ENCODE measurements at regions not wholly inside any gene's neighbourhood (a gene's known extent, or its start where the extent isn't known, plus 50 kb on each side); places are given as distances from the start of the nearest gene placed in this dataset.

- no peak for TF ChIP-seq Cebpa-rat (IDR thresholded peaks at IDR 0.05)
- Histone ChIP-seq H3K4me3 (no peak overlapping the region), H3K4me2 (no peak overlapping the region), H3K9me3 (no peaks in the 10 kb centered on the region), H3K27ac (no peak overlapping the region), H3K9ac (no peak overlapping the region), H3K27me3 (no peaks in the 10 kb centered on the region), H3K4me1 (no peaks in the 10 kb centered on the region), H3K36me3 (no peaks in the 10 kb centered on the region), H4K20me1 (no peaks in the 10 kb centered on the region)
Observed at GRCh38 chr7:46725838-46726237, 804.8 kb upstream of the IGFBP3 start.

GRCh38 chr7:46725136-46725535 lies 804.1 kb upstream of the IGFBP3 start:
- Histone ChIP-seq H3K9ac (no peak overlapping the region), H3K4me2 (no peak overlapping the region), H4K20me1 (no peaks in the 10 kb centered on the region), H3K27ac (no peak overlapping the region), H3K4me1 (no peaks in the 10 kb centered on the region), H3K4me3 (no peak overlapping the region), H3K9me3 (no peaks in the 10 kb centered on the region), H3K27me3 (no peaks in the 10 kb centered on the region), H3K36me3 (no peaks in the 10 kb centered on the region)
- no peak for TF ChIP-seq Cebpa-rat (IDR thresholded peaks at IDR 0.05)

GRCh38 chr7:46723742-46724141 lies 802.7 kb upstream of the IGFBP3 start:
- no peak for TF ChIP-seq Cebpa-rat (IDR thresholded peaks at IDR 0.05)

GRCh38 chr7:46723003-46723402 lies 801.9 kb upstream of the IGFBP3 start:
- no peaks in the 10 kb centered on the region for H3K4me1 ChIP-seq
- H3K27me3 ChIP-seq, result no peaks in the 10 kb centered on the region
- H3K4me3 ChIP-seq, result no peak overlapping the region
- no peak for TF ChIP-seq Cebpa-rat (IDR thresholded peaks at IDR 0.05)
- H4K20me1 ChIP-seq, result no peaks in the 10 kb centered on the region
- H3K36me3 ChIP-seq, result no peaks in the 10 kb centered on the region
- H3K4me2 ChIP-seq, result no peak overlapping the region
- no peak overlapping the region for H3K9ac ChIP-seq
- H3K27ac ChIP-seq, result no peak overlapping the region
- no peaks in the 10 kb centered on the region for H3K9me3 ChIP-seq

More at GRCh38 chr7:46723742-46724141, 802.7 kb upstream of the IGFBP3 start:
- no peak overlapping the region for H3K4me2 ChIP-seq
- no peaks in the 10 kb centered on the region for H3K4me1 ChIP-seq
- no peak overlapping the region for H3K9ac ChIP-seq
- H4K20me1 ChIP-seq, result no peaks in the 10 kb centered on the region
- no peaks in the 10 kb centered on the region for H3K36me3 ChIP-seq
- no peak overlapping the region for H3K27ac ChIP-seq
- no peaks in the 10 kb centered on the region for H3K9me3 ChIP-seq
- no peaks in the 10 kb centered on the region for H3K27me3 ChIP-seq
- no peak overlapping the region for H3K4me3 ChIP-seq

GRCh38 chr7:46720761-46721160 lies 799.7 kb upstream of the IGFBP3 start:
- no peak for TF ChIP-seq Cebpa-rat (IDR thresholded peaks at IDR 0.05)
- H3K4me1 ChIP-seq, result no peaks in the 10 kb centered on the region

GRCh38 chr7:46719616-46720015 lies 798.5 kb upstream of the IGFBP3 start:
- no peak for TF ChIP-seq Cebpa-rat (IDR thresholded peaks at IDR 0.05)
- no peaks in the 10 kb centered on the region for H4K20me1 ChIP-seq
- no peak overlapping the region for H3K27ac ChIP-seq
- H3K4me2 ChIP-seq, result no peak overlapping the region
- no peak overlapping the region for H3K9ac ChIP-seq
- H3K27me3 ChIP-seq, result no peaks in the 10 kb centered on the region
- H3K4me3 ChIP-seq, result no peak overlapping the region
- no peaks in the 10 kb centered on the region for H3K4me1 ChIP-seq
- H3K36me3 ChIP-seq, result no peaks in the 10 kb centered on the region
- no peaks in the 10 kb centered on the region for H3K9me3 ChIP-seq

More at GRCh38 chr7:46720761-46721160, 799.7 kb upstream of the IGFBP3 start:
- Histone ChIP-seq H3K27me3 (no peaks in the 10 kb centered on the region), H4K20me1 (no peaks in the 10 kb centered on the region), H3K36me3 (no peaks in the 10 kb centered on the region), H3K9ac (no peak overlapping the region), H3K9me3 (no peaks in the 10 kb centered on the region), H3K4me2 (no peak overlapping the region), H3K4me3 (no peak overlapping the region), H3K27ac (no peak overlapping the region)

- Histone ChIP-seq H3K9ac (no peak overlapping the region), H3K36me3 (no peaks in the 10 kb centered on the region), H3K4me2 (peak overlapping the region; percentile 22; the same call in 1 of the 2 replicates), H3K27ac (no peak overlapping the region), H3K27me3 (no peaks in the 10 kb centered on the region), H3K4me1 (no peaks in the 10 kb centered on the region), H3K4me3 (no peak overlapping the region), H4K20me1 (no peaks in the 10 kb centered on the region), H3K9me3 (no peaks in the 10 kb centered on the region)
- no peak for TF ChIP-seq Cebpa-rat (IDR thresholded peaks at IDR 0.05)
Observed at GRCh38 chr7:46716926-46717325, 795.9 kb upstream of the IGFBP3 start.

GRCh38 chr7:46715579-46715978 lies 794.5 kb upstream of the IGFBP3 start:
- no peaks in the 10 kb centered on the region for H3K36me3 ChIP-seq
- no peaks in the 10 kb centered on the region for H3K27me3 ChIP-seq
- no peaks in the 10 kb centered on the region for H4K20me1 ChIP-seq
- no peaks in the 10 kb centered on the region for H3K9me3 ChIP-seq
- no peak overlapping the region for H3K4me2 ChIP-seq
- TF ChIP-seq Cebpa-rat (IDR thresholded peaks at IDR 0.05), result no peak
- no peak overlapping the region for H3K4me3 ChIP-seq
- no peak overlapping the region for H3K9ac ChIP-seq
- H3K27ac ChIP-seq, result no peak overlapping the region
- no peaks in the 10 kb centered on the region for H3K4me1 ChIP-seq

GRCh38 chr7:46714904-46715303 lies 793.8 kb upstream of the IGFBP3 start:
- no peak overlapping the region for H3K4me3 ChIP-seq
- H3K36me3 ChIP-seq, result no peaks in the 10 kb centered on the region
- no peak overlapping the region for H3K9ac ChIP-seq
- H3K4me1 ChIP-seq, result no peaks in the 10 kb centered on the region
- no peaks in the 10 kb centered on the region for H3K9me3 ChIP-seq
- no peaks in the 10 kb centered on the region for H3K27me3 ChIP-seq
- no peak overlapping the region for H3K27ac ChIP-seq
- no peak for TF ChIP-seq Cebpa-rat (IDR thresholded peaks at IDR 0.05)
- no peak overlapping the region for H3K4me2 ChIP-seq
- H4K20me1 ChIP-seq, result no peaks in the 10 kb centered on the region

- no peak overlapping the region for H3K9ac ChIP-seq
- no peak overlapping the region for H3K4me2 ChIP-seq
- no peaks in the 10 kb centered on the region for H3K27me3 ChIP-seq
- H3K4me1 ChIP-seq, result no peaks in the 10 kb centered on the region
- H3K36me3 ChIP-seq, result no peaks in the 10 kb centered on the region
- no peak overlapping the region for H3K4me3 ChIP-seq
- H3K9me3 ChIP-seq, result no peaks in the 10 kb centered on the region
- H3K27ac ChIP-seq, result no peak overlapping the region
- TF ChIP-seq Cebpa-rat (IDR thresholded peaks at IDR 0.05), result no peak
- H4K20me1 ChIP-seq, result no peaks in the 10 kb centered on the region
Observed at GRCh38 chr7:46713868-46714596, 793.0 kb upstream of the IGFBP3 start.

- no peaks in the 10 kb centered on the region for H4K20me1 ChIP-seq
- no peak overlapping the region for H3K4me3 ChIP-seq
- no peak overlapping the region for H3K9ac ChIP-seq
- H3K27ac ChIP-seq, result no peak overlapping the region
- no peak overlapping the region for H3K4me2 ChIP-seq
- no peaks in the 10 kb centered on the region for H3K4me1 ChIP-seq
- no peak for TF ChIP-seq Cebpa-rat (IDR thresholded peaks at IDR 0.05)
- H3K9me3 ChIP-seq, result no peaks in the 10 kb centered on the region
- no peaks in the 10 kb centered on the region for H3K27me3 ChIP-seq
- H3K36me3 ChIP-seq, result no peaks in the 10 kb centered on the region
Observed at GRCh38 chr7:46710927-46711326, 789.9 kb upstream of the IGFBP3 start.
